OCI-LY3 (cell line): ENCODE measurements at regions not wholly inside any gene's neighbourhood (a gene's known extent, or its start where the extent isn't known, plus 50 kb on each side); places are given as distances from the start of the nearest gene placed in this dataset.

Experiments used
- EZH2phosphoT487 ChIP-seq: fragments of 200-600 bp; shearing (Covaris generic); IDR thresholded peaks from 2 replicates; pipeline ENCODE4 v1.6.1; 2018; ENCODE audit warnings: antibody characterized with exemption, mixed run types, low read depth
- TF ChIP-seq, protein P1 (sequence below): fragments of 200-600, 300-600 bp; sonication (generic); IDR thresholded peaks from 2 replicates; pipeline ENCODE4 v1.5.1; 2014; ENCODE audit warnings: antibody characterized with exemption, low read length, low read depth

GRCh38 chr14:41072776-41073175, 533.9 kb upstream of the LRFN5 start:
- TF ChIP-seq, protein P1, sequence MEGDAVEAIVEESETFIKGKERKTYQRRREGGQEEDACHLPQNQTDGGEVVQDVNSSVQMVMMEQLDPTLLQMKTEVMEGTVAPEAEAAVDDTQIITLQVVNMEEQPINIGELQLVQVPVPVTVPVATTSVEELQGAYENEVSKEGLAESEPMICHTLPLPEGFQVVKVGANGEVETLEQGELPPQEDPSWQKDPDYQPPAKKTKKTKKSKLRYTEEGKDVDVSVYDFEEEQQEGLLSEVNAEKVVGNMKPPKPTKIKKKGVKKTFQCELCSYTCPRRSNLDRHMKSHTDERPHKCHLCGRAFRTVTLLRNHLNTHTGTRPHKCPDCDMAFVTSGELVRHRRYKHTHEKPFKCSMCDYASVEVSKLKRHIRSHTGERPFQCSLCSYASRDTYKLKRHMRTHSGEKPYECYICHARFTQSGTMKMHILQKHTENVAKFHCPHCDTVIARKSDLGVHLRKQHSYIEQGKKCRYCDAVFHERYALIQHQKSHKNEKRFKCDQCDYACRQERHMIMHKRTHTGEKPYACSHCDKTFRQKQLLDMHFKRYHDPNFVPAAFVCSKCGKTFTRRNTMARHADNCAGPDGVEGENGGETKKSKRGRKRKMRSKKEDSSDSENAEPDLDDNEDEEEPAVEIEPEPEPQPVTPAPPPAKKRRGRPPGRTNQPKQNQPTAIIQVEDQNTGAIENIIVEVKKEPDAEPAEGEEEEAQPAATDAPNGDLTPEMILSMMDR: no peak
- no peak for TF ChIP-seq EZH2phosphoT487
